H1 (cell line): ENCODE measurements at regions not wholly inside any gene's neighbourhood (a gene's known extent, or its start where the extent isn't known, plus 50 kb on each side); places are given as distances from the start of the nearest gene placed in this dataset.
"Not testable (repeated sequence)": the region's sequence is repeated elsewhere in the genome, so short reads cannot be mapped to it uniquely, and the experiment has no call there.

Experiments used
- CTCF ChIA-PET: fragments of 300-600 bp; sonication (Branson Sonifier 250); formaldehyde crosslinking; loops from one replicate; lab custom pipeline; 2021; ENCODE audit not compliant: partially characterized antibody; lab: Charles Lee
- POLR2A ChIA-PET: fragments of 300-600 bp; sonication (Branson Sonifier 250); formaldehyde crosslinking; loops from one replicate; lab custom pipeline; 2021; ENCODE audit warnings: inconsistent platforms; ENCODE audit not compliant: partially characterized antibody; lab: Charles Lee
- DNase-seq, 2 experiments: peaks; one replicate each; pipeline versions ENCODE4 v3.0.0 to v3.0.0-alpha.2; 2010 to 2022; ENCODE audit warnings: low spot score in 2 of 2, low read depth in 1 of 2, mixed read lengths in 1 of 2
- FAIRE-seq: peaks from 2 replicates; lab custom pipeline; 2011; peaks lifted over from hg19 to GRCh38; lab: Jason Lieb, UNC
- H2AFZ ChIP-seq: 2 replicates; pipeline ENCODE4 v1.8.1; 2012; ENCODE audit warnings: low read length, inconsistent platforms
- H2AK5ac ChIP-seq: 2 replicates; pipeline ENCODE4 v1.6.1; 2013; ENCODE audit warnings: low read depth, low read length
- H2BK120ac ChIP-seq: replicated peaks from 2 replicates; pipeline ENCODE3; 2013; ENCODE audit warnings: low read depth, low read length, inconsistent platforms
- H2BK12ac ChIP-seq: 2 replicates; pipeline ENCODE4 v1.6.1; 2013; ENCODE audit warnings: low read depth, low read length
- H2BK15ac ChIP-seq: 2 replicates; pipeline ENCODE4 v1.6.1; 2013; ENCODE audit warnings: low read length
- H2BK20ac ChIP-seq: 2 replicates; pipeline ENCODE4 v1.6.1; 2013; ENCODE audit warnings: low read length
- H2BK5ac ChIP-seq: 2 replicates; pipeline ENCODE4 v1.6.1; 2013; ENCODE audit warnings: low read depth, low read length
- H3K14ac ChIP-seq: 2 replicates; pipeline ENCODE4 v1.6.1; 2013; ENCODE audit warnings: inconsistent platforms; ENCODE audit not compliant: insufficient read length
- H3K18ac ChIP-seq: 2 replicates; pipeline ENCODE4 v1.6.1; 2013; ENCODE audit warnings: low read length; ENCODE audit errors: extremely low read depth
- H3K23ac ChIP-seq: 2 replicates; pipeline ENCODE4 v1.6.1; 2013; ENCODE audit warnings: inconsistent platforms; ENCODE audit not compliant: insufficient read length
- H3K23me2 ChIP-seq: 2 replicates; pipeline ENCODE4 v1.6.1; 2013; ENCODE audit warnings: low read depth, low read length
- H3K27ac ChIP-seq: 2 replicates; pipeline ENCODE4 v1.6.1; 2011; ENCODE audit warnings: low read depth, low read length, inconsistent platforms
- H3K27me3 ChIP-seq, 4 experiments: replicated peaks in 1 of 4; 1 replicate in 1 of 4; 2 replicates in 3 of 4; pipeline versions ENCODE4 v1.6.1 to v1.8.1; 2011 to 2013; ENCODE audit warnings: low read length in 3 of 4, mild to moderate bottlenecking in 3 of 4, inconsistent platforms in 2 of 4, mixed read lengths in 2 of 4, moderate library complexity in 1 of 4; ENCODE audit not compliant: control insufficient read depth in 3 of 4, insufficient read depth in 3 of 4; ENCODE audit errors: extremely low read depth in 1 of 4
- H3K36me3 ChIP-seq, 4 experiments: 2 replicates each; pipeline versions ENCODE4 v1.6.1 to v1.8.1; 2011 to 2013; ENCODE audit warnings: mild to moderate bottlenecking in 4 of 4, low read length in 3 of 4, moderate library complexity in 2 of 4, control low read depth in 1 of 4, inconsistent platforms in 1 of 4; ENCODE audit not compliant: insufficient read depth in 4 of 4, control insufficient read depth in 2 of 4
- H3K4ac ChIP-seq: replicated peaks from 2 replicates; pipeline ENCODE3; 2013; ENCODE audit warnings: low read length, low read depth, mixed read lengths, inconsistent platforms; ENCODE audit not compliant: insufficient read length
- H3K4me1 ChIP-seq, 4 experiments: replicated peaks in 1 of 4; 1 replicate in 1 of 4; 2 replicates in 3 of 4; pipeline versions ENCODE4 v1.6.1 to v1.8.1; 2011 to 2013; ENCODE audit warnings: low read length in 3 of 4, inconsistent platforms in 2 of 4, mixed read lengths in 1 of 4; ENCODE audit not compliant: insufficient read depth in 4 of 4, control insufficient read depth in 3 of 4
- H3K4me2 ChIP-seq, 2 experiments: 2 replicates each; pipeline versions ENCODE4 v1.6.1 to v1.8.1; 2011 to 2013; ENCODE audit warnings: low read depth in 2 of 2, low read length in 2 of 2, control low read depth in 1 of 2, inconsistent platforms in 1 of 2, mild to moderate bottlenecking in 1 of 2; ENCODE audit not compliant: insufficient read depth in 1 of 2
- H3K4me3 ChIP-seq, 4 experiments: fragments of 200-600, 300-600 bp in 1 of 4; sonication (generic), shearing (Covaris generic), sonication (Bioruptor Twin) in 1 of 4; 2 replicates each; pipeline versions ENCODE4 v1.5.1 to v1.8.1; 2011 to 2016; ENCODE audit warnings: low read length in 4 of 4, low read depth in 3 of 4, control low read depth in 2 of 4, inconsistent platforms in 2 of 4, mild to moderate bottlenecking in 2 of 4, mixed read lengths in 1 of 4, moderate library complexity in 1 of 4; ENCODE audit not compliant: insufficient read depth in 2 of 4; ENCODE audit errors: extremely low read depth in 1 of 4
- H3K56ac ChIP-seq: replicated peaks from 2 replicates; pipeline ENCODE3; 2013; ENCODE audit warnings: low read depth, mild to moderate bottlenecking, mixed read lengths, low read length, inconsistent platforms; ENCODE audit not compliant: insufficient read length
- H3K79me1 ChIP-seq: 2 replicates; pipeline ENCODE4 v1.6.1; 2013; ENCODE audit warnings: low read depth, low read length, control low read depth
- H3K79me2 ChIP-seq, 2 experiments: 2 replicates each; pipeline versions ENCODE4 v1.6.1 to v1.8.1; 2012 to 2013; ENCODE audit warnings: low read length in 2 of 2, mild to moderate bottlenecking in 2 of 2, inconsistent platforms in 1 of 2; ENCODE audit not compliant: insufficient read depth in 2 of 2, control insufficient read depth in 1 of 2
- H3K9ac ChIP-seq, 4 experiments: replicated peaks in 1 of 4; 1 replicate in 1 of 4; 2 replicates in 3 of 4; pipeline versions ENCODE4 v1.6.1 to v1.8.1; 2011 to 2013; ENCODE audit warnings: low read depth in 3 of 4, low read length in 3 of 4, control low read depth in 2 of 4, mild to moderate bottlenecking in 2 of 4, moderate library complexity in 2 of 4, inconsistent platforms in 1 of 4; ENCODE audit errors: extremely low read depth in 1 of 4
- H3K9me3 ChIP-seq, 2 experiments: 2 replicates each; pipeline versions ENCODE4 v1.6.1 to v1.8.1; 2012 to 2013; ENCODE audit warnings: mild to moderate bottlenecking in 2 of 2, moderate library complexity in 2 of 2, control low read depth in 1 of 2, inconsistent platforms in 1 of 2, low read depth in 1 of 2, low read length in 1 of 2, mixed read lengths in 1 of 2; ENCODE audit not compliant: insufficient read depth in 2 of 2
- H4K20me1 ChIP-seq, 2 experiments: replicated peaks in 1 of 2; 2 replicates each; pipeline versions ENCODE3 to v1.8.1; 2011 to 2013; ENCODE audit warnings: inconsistent platforms in 2 of 2, low read length in 2 of 2, mild to moderate bottlenecking in 1 of 2; ENCODE audit not compliant: insufficient read depth in 2 of 2, control insufficient read depth in 1 of 2
- H4K5ac ChIP-seq: 2 replicates; pipeline ENCODE4 v1.6.1; 2013; ENCODE audit warnings: low read length, low read depth, mixed read lengths, inconsistent platforms; ENCODE audit not compliant: insufficient read length
- H4K8ac ChIP-seq: 2 replicates; pipeline ENCODE4 v1.8.0; 2013; ENCODE audit warnings: mild to moderate bottlenecking, moderate library complexity, low read length, inconsistent platforms; ENCODE audit not compliant: insufficient read depth; ENCODE audit errors: extremely low read depth
- H4K91ac ChIP-seq: replicated peaks from 2 replicates; pipeline ENCODE3; 2013; ENCODE audit warnings: low read length, mixed read lengths, inconsistent platforms; ENCODE audit not compliant: insufficient read length
- WGBS, 2 experiments: shearing (Covaris generic) in 1 of 2; methylation state at CpG; one replicate each; pipeline versions ENCODE4 v1.1.6 to v1.1.7; 2013 to 2015; ENCODE audit warnings: low lambda C conversion rate in 2 of 2, mixed read lengths in 2 of 2, inconsistent platforms in 1 of 2, low coverage in 1 of 2, missing lambda C conversion rate in 1 of 2; ENCODE audit not compliant: insufficient replicate concordance in 2 of 2, insufficient coverage in 1 of 2, insufficient read length in 1 of 2; ENCODE audit errors: extremely low coverage in 1 of 2, missing lambda C conversion rate in 1 of 2; 5-methylcytosine and 5-hydroxymethylcytosine counted together

- H4K5ac ChIP-seq, H4K91ac ChIP-seq, H2BK120ac ChIP-seq, H2BK12ac ChIP-seq, H3K27me3 ChIP-seq, H4K20me1 ChIP-seq, H3K56ac ChIP-seq, H3K23me2 ChIP-seq, H3K14ac ChIP-seq, H3K36me3 ChIP-seq, H3K18ac ChIP-seq, H3K4ac ChIP-seq, POLR2A ChIA-PET, H2AK5ac ChIP-seq, H3K23ac ChIP-seq, H3K4me2 ChIP-seq, H3K4me1 ChIP-seq, H2AFZ ChIP-seq, H3K9ac ChIP-seq, FAIRE-seq, CTCF ChIA-PET, H3K4me3 ChIP-seq, H2BK20ac ChIP-seq, H4K8ac ChIP-seq, H3K79me1 ChIP-seq, H3K27ac ChIP-seq, H2BK5ac ChIP-seq, H2BK15ac ChIP-seq, H3K79me2 ChIP-seq, DNase-seq: not testable (repeated sequence)
- WGBS, 2 experiments: 75% methylated on average over 2 of the region's 2 CpGs; no CpG with 5 or more reads in 1 of the 2 experiments
- peaks cover 10 to 20% of the 10 kb centered on the region in 2 experiments for H3K9me3 ChIP-seq
Measured at GRCh38 chr3:59230379-59230778, 180.6 kb upstream of the CFAP20DC start.
